OCI-LY3 (cell line): ENCODE measurements at regions not wholly inside any gene's neighbourhood (a gene's known extent, or its start where the extent isn't known, plus 50 kb on each side); places are given as distances from the start of the nearest gene placed in this dataset.

ENCODE experiments used
- H2AFZ ChIP-seq: fragments of 200-600, 300-600 bp; shearing (Covaris generic); 2 replicates; pipeline ENCODE4 v1.6.0; 2014; ENCODE audit warnings: antibody characterized with exemption, low read depth, low read length
- H3K27ac ChIP-seq: fragments of 200-600, 300-600 bp; sonication (generic); 2 replicates; pipeline ENCODE4 v1.5.1; 2014; ENCODE audit warnings: mild to moderate bottlenecking, low read length, moderate library complexity, mixed read lengths
- H3K27me3 ChIP-seq: fragments of 200-600, 300-600 bp; sonication (generic); 2 replicates; pipeline ENCODE4 v1.6.1; 2014; ENCODE audit warnings: low read depth, low read length, mixed read lengths
- H3K36me3 ChIP-seq: fragments of 200-600, 300-600 bp; sonication (generic); replicated peaks from 2 replicates; pipeline ENCODE3; 2014; ENCODE audit warnings: low read depth, low read length, mixed read lengths
- H3K4me1 ChIP-seq: fragments of 300-600, 200-600 bp; sonication (generic); 2 replicates; pipeline ENCODE4 v1.6.1; 2014; ENCODE audit warnings: low read length, mixed read lengths
- H3K4me2 ChIP-seq: fragments of 200-600, 300-600 bp; sonication (generic); 2 replicates; pipeline ENCODE4 v1.6.1; 2014; ENCODE audit warnings: low read length, mixed read lengths
- H3K4me3 ChIP-seq: fragments of 300-600, 200-600 bp; sonication (generic); 2 replicates; pipeline ENCODE4 v1.5.1; 2014; ENCODE audit warnings: antibody characterized with exemption, mild to moderate bottlenecking, low read length, moderate library complexity
- H3K79me2 ChIP-seq: fragments of 300-600, 200-600 bp; shearing (Covaris generic); 2 replicates; pipeline ENCODE4 v1.6.1; 2014; ENCODE audit warnings: mild to moderate bottlenecking, low read length, mixed read lengths
- H3K9ac ChIP-seq: fragments of 300-600, 200-600 bp; shearing (Covaris generic); 2 replicates; pipeline ENCODE4 v1.6.0; 2014; ENCODE audit warnings: mild to moderate bottlenecking, low read length, moderate library complexity
- H3K9me3 ChIP-seq: fragments of 200-600, 300-600 bp; shearing (Covaris generic); 2 replicates; pipeline ENCODE4 v1.6.1; 2014; ENCODE audit warnings: low read length, mixed read lengths; ENCODE audit not compliant: insufficient read depth
- H4K20me1 ChIP-seq: fragments of 200-600, 300-600 bp; sonication (generic); 2 replicates; pipeline ENCODE4 v1.6.1; 2016; ENCODE audit warnings: low read length, mixed read lengths; ENCODE audit not compliant: insufficient read depth
- CTCF ChIP-seq: fragments of 200-600, 300-600 bp; sonication (generic); IDR thresholded peaks from 2 replicates; pipeline ENCODE4 v1.5.1; 2014; ENCODE audit warnings: antibody characterized with exemption, low read length, low read depth
- EZH2phosphoT487 ChIP-seq: fragments of 200-600 bp; shearing (Covaris generic); IDR thresholded peaks from 2 replicates; pipeline ENCODE4 v1.6.1; 2018; ENCODE audit warnings: antibody characterized with exemption, mixed run types, low read depth

GRCh38 chr4:96112631-96113030 is 272.7 kb downstream of the PDHA2 start:
- Histone ChIP-seq H3K9ac (no peak overlapping the region), H3K36me3 (no peaks in the 10 kb centered on the region), H3K27me3 (no peaks in the 10 kb centered on the region), H3K9me3 (no peaks in the 10 kb centered on the region), H3K4me1 (no peaks in the 10 kb centered on the region), H3K79me2 (no peaks in the 10 kb centered on the region), H3K27ac (no peak overlapping the region), H3K4me3 (no peak overlapping the region), H3K4me2 (no peak overlapping the region), H4K20me1 (no peaks in the 10 kb centered on the region), H2AFZ (no peak overlapping the region)
- no peak for TF ChIP-seq EZH2phosphoT487
- no peak for TF ChIP-seq CTCF

- Histone ChIP-seq H3K4me3 (no peak overlapping the region), H3K9ac (no peak overlapping the region), H3K27me3 (no peaks in the 10 kb centered on the region), H3K79me2 (no peaks in the 10 kb centered on the region), H3K9me3 (no peaks in the 10 kb centered on the region), H4K20me1 (no peaks in the 10 kb centered on the region), H3K4me2 (no peak overlapping the region), H3K36me3 (no peaks in the 10 kb centered on the region), H3K27ac (no peak overlapping the region), H2AFZ (no peak overlapping the region), H3K4me1 (no peaks in the 10 kb centered on the region)
- TF ChIP-seq CTCF (no peak), EZH2phosphoT487 (no peak)
Measured at GRCh38 chr4:96120206-96120605, 280.3 kb downstream of the PDHA2 start.

GRCh38 chr4:96126227-96126626 is 286.3 kb downstream of the PDHA2 start:
- Histone ChIP-seq H2AFZ (no peak overlapping the region), H3K9me3 (no peaks in the 10 kb centered on the region), H3K79me2 (no peaks in the 10 kb centered on the region), H3K4me2 (no peak overlapping the region), H3K9ac (no peak overlapping the region), H3K27me3 (no peaks in the 10 kb centered on the region), H3K4me1 (no peaks in the 10 kb centered on the region), H3K36me3 (no peaks in the 10 kb centered on the region), H3K4me3 (no peak overlapping the region), H3K27ac (no peak overlapping the region), H4K20me1 (no peaks in the 10 kb centered on the region)
- TF ChIP-seq CTCF (no peak), EZH2phosphoT487 (no peak)

- Histone ChIP-seq H4K20me1 (no peaks in the 10 kb centered on the region), H2AFZ (no peak overlapping the region), H3K27me3 (no peaks in the 10 kb centered on the region), H3K4me3 (no peak overlapping the region), H3K9ac (no peak overlapping the region), H3K27ac (no peak overlapping the region), H3K4me1 (no peaks in the 10 kb centered on the region), H3K79me2 (no peaks in the 10 kb centered on the region), H3K36me3 (no peaks in the 10 kb centered on the region), H3K4me2 (no peak overlapping the region), H3K9me3 (no peaks in the 10 kb centered on the region)
- TF ChIP-seq EZH2phosphoT487, result no peak
- TF ChIP-seq CTCF, result no peak
Measured at GRCh38 chr4:96131186-96131585, 291.3 kb downstream of the PDHA2 start.
